Stomach smooth muscle (tissue), 2 donors: ENCODE measurements at regions not wholly inside any gene's neighbourhood (a gene's known extent, or its start where the extent isn't known, plus 50 kb on each side); places are given as distances from the start of the nearest gene placed in this dataset.

Experiments
- H3K27ac ChIP-seq: one replicate; pipeline ENCODE4 v1.7.0; 2013; ENCODE audit warnings: mild to moderate bottlenecking, low read length, inconsistent platforms
- H3K27me3 ChIP-seq, 2 donors: one replicate each; pipeline ENCODE4 v1.7.0; 2013; ENCODE audit warnings: low read length in 2 of 2; ENCODE audit not compliant: insufficient read depth in 2 of 2, control insufficient read depth in 1 of 2
- H3K36me3 ChIP-seq, 2 donors: one replicate each; pipeline ENCODE4 v1.7.0; 2013; ENCODE audit warnings: low read length in 2 of 2; ENCODE audit not compliant: control insufficient read depth in 2 of 2, insufficient read depth in 2 of 2
- H3K4me1 ChIP-seq: one replicate; pipeline ENCODE4 v1.7.0; 2013; ENCODE audit warnings: low read length; ENCODE audit not compliant: control insufficient read depth, insufficient read depth
- H3K4me3 ChIP-seq, 2 donors: one replicate each; pipeline ENCODE4 v1.7.0; 2013; ENCODE audit warnings: low read length in 2 of 2
- H3K9ac ChIP-seq, 2 donors: one replicate each; pipeline ENCODE4 v1.7.0; 2013; ENCODE audit warnings: low read length in 2 of 2, mild to moderate bottlenecking in 1 of 2
- H3K9me3 ChIP-seq, 2 donors: one replicate each; pipeline ENCODE4 v1.7.0; 2013; ENCODE audit warnings: low read length in 2 of 2; ENCODE audit not compliant: control insufficient read depth in 2 of 2
- donor health status: healthy.
- donor health status: Pancreatic carcinoma.

DNA sequence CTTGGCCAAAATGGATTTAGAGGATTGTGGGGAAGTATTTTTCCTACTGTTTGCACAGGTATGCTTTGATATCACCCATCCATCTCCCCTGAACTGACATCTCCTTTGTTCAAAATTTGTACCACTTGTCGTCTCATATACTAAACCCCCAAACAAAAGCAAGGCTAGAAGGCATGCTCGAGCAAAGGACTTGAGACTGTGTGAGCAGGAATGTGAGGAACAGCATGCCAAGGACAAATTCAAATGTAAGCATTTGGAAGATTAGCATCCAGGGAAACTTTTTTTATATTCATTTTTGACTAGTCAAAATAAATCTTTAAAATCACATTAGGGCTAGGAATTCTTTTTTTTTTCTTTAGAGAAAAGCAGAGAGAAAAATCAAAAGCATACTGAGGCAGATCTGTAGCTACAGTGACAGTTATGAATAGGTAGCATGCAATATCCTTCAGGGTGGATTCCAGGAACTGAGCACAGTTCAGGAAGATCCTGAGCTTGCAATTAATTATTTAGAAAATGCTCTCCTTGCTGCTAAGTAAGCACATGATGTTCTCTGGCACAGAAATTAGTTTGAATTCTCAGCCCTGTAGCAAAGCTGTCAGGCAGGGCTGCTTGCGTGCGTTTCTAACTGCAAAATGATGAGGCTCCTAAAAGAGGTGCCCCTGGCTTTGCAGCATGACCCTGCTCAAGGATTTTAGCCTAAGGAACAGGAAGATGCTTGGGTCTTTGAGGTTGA is 327.7 kb downstream of the LRIG3 start:
- H3K9me3 ChIP-seq: no peaks in the 10 kb centered on the region
- H3K27me3 ChIP-seq: no peaks in the 10 kb centered on the region
- H3K4me1 ChIP-seq: no peaks in the 10 kb centered on the region
- H3K4me3 ChIP-seq: no peak overlapping the region
- no peak overlapping the region for H3K27ac ChIP-seq
- H3K36me3 ChIP-seq: no peaks in the 10 kb centered on the region
- H3K9ac ChIP-seq: no peak overlapping the region

DNA sequence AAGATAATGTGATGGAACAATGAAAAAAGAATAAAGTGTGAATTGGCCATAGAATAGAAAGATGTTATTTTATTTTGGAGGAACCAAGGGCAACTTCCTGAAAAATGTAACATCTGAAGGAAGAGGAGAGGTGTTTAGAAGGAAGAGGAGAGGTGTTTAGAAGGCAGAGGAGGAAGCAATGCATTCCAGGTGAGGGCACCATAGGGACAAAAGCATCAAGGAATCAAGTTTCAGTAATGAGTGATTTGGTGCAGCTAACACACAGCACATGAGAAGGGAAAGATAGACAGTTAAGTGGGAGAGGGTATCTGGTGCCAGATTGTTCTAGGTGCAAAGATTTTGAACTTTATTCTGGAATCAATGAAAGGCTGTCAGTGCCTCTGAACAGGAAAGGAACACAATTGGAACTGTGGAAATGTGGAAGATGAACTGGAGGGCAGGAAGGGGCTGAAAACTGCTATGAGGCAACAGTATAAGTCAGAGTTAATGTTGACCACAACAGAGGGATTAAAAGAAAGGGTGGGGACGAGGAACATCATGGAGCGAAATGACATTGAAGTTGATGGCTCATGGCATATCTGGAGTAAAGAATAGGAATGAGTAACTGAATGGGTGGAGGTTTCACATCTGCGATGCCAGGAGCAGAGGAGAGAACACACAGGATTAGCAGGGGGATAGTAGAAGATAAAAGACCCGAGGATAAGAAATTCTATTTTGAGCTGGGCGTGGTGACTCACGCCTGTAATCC is 326.6 kb downstream of the LRIG3 start:
- H3K4me3 ChIP-seq: no peak overlapping the region
- no peaks in the 10 kb centered on the region for H3K4me1 ChIP-seq
- H3K36me3 ChIP-seq: no peaks in the 10 kb centered on the region
- H3K27ac ChIP-seq: no peak overlapping the region
- H3K27me3 ChIP-seq: no peaks in the 10 kb centered on the region
- H3K9me3 ChIP-seq: no peaks in the 10 kb centered on the region
- no peak overlapping the region for H3K9ac ChIP-seq

DNA sequence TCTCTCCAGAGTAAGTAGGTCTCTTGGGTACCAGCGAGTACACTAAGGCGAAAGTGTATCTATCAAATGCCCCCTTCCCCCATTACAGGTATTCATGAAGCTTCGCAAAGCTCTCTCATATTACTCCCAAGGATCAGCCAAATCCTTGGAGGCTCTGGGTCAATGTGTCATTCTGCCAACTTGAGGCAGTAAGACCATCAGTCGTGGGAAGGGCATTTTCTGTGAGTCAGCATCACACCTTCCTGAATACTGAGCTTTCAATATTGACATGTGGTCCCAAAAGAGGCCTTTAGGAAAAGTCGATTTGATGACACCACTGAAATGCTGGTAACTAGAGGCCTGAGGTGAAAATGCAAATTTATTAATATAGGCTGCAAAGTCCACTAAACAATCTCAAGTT is 323.9 kb downstream of the LRIG3 start:
- H3K36me3 ChIP-seq: no peaks in the 10 kb centered on the region
- H3K9ac ChIP-seq: no peak overlapping the region
- H3K27ac ChIP-seq: no peak overlapping the region
- no peaks in the 10 kb centered on the region for H3K27me3 ChIP-seq
- no peaks in the 10 kb centered on the region for H3K9me3 ChIP-seq
- no peaks in the 10 kb centered on the region for H3K4me1 ChIP-seq
- H3K4me3 ChIP-seq: no peak overlapping the region

DNA sequence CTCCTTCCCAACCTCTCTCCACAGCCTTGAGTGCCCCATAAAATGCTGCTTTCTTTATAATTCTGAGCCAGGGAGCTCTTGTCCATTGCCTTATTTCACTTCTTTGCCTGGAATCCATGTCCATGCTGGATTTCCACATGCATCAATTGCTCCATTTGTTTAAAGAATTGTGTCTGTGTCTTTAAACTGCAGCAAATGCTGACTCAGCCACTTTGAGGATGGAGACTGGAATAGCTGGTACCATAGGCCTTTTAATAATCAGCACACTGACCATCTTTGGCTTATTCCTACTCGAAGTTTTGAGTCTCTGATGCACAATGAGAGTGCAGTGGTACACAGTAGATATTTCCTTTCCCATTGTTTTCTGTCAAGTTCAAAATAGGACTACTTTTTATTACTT is 318.8 kb downstream of the LRIG3 start:
- Histone ChIP-seq H3K27ac (no peak overlapping the region), H3K4me1 (no peaks in the 10 kb centered on the region), H3K9me3 (no peaks in the 10 kb centered on the region), H3K36me3 (no peaks in the 10 kb centered on the region), H3K27me3 (no peaks in the 10 kb centered on the region), H3K9ac (no peak overlapping the region), H3K4me3 (no peak overlapping the region)

DNA sequence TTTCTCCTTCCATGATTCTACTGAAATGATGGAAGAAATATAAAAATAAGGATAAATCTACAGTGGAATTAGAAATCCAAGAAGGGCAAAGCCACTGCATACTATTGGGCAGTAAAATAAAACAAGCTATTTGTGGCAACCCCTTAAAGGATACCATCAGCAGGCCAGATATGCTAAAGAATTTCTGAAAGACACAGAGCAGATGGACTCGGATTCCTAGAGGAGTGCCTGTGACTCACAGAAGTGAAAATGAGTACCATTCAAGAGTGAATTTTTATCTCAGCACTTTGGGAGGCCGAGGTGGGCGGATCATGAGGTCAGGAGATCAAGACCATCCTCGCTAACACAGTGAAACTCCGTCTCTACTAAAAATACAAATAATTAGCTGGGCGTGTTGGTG is 318.1 kb downstream of the LRIG3 start:
- Histone ChIP-seq H3K4me1 (no peaks in the 10 kb centered on the region), H3K27me3 (no peaks in the 10 kb centered on the region), H3K9ac (no peak overlapping the region), H3K4me3 (no peak overlapping the region), H3K27ac (no peak overlapping the region), H3K9me3 (no peaks in the 10 kb centered on the region), H3K36me3 (no peaks in the 10 kb centered on the region)

DNA sequence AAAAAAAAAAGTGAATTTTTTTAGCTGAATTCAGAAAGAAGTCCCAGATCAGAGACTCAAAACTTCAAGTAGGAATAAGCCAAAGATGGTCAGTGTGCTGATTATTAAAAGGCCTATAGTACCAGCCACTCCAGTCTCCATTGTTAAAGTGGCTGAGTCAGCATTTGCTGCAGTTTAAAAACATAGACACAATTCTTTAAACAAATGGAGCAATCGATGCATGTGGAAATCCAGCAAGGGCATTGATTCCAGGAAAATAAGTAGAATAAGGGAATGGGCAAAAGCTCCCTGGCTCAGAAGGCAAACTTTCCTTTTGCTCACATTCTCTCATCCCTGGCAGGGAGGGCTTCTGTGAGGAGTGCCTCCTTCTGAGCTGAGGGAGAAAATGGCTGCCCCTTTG is 317.6 kb downstream of the LRIG3 start:
- H3K36me3 ChIP-seq: no peaks in the 10 kb centered on the region
- no peak overlapping the region for H3K27ac ChIP-seq
- H3K9me3 ChIP-seq: no peaks in the 10 kb centered on the region

DNA sequence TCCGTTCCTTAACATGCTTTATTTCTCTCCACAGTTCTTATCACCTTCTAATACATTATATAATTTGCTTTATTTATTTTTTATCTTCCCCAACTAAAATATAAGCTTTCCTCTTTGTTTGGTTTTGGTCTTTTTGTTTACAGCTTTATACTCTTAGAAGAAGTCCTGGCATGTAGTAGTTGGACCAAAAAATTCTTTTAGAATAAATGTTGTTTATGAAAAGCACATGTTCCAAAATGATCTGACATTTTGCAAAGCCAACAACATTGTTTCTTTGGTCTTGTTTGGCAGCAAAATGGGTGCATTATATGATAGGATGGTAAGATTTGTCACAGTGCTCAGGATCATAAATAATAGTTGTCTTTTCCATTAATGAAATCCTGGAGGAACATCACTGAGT is 312.5 kb downstream of the LRIG3 start:
- H3K4me3 ChIP-seq: no peak overlapping the region
- H3K9me3 ChIP-seq: no peaks in the 10 kb centered on the region
- H3K9ac ChIP-seq: no peak overlapping the region
- H3K4me1 ChIP-seq: no peaks in the 10 kb centered on the region
- no peak overlapping the region for H3K27ac ChIP-seq
- no peaks in the 10 kb centered on the region for H3K36me3 ChIP-seq
- no peaks in the 10 kb centered on the region for H3K27me3 ChIP-seq

More for the DNA sequence above, 317.6 kb downstream of the LRIG3 start:
- no peak overlapping the region for H3K9ac ChIP-seq
- H3K27me3 ChIP-seq: no peaks in the 10 kb centered on the region
- no peak overlapping the region for H3K4me3 ChIP-seq
- no peaks in the 10 kb centered on the region for H3K4me1 ChIP-seq

DNA sequence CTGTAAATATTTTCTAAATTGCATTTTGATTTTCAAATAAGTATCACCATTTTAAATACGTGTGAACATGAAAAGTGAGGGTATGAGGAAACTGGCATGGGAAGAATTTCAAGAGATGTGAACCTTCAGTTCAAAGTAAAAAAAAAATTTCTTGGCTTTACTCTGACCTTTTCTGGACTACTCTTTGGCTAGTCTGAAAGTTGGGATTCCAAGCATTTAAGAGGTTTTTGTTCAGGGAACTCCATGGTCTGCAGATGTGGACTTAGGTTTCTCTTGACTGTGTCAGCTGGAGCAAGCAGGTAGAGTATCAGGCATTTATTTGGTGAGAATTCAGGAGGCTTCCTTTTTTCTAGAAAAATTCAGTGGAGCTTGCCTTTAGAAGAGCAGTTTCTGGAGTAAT is 311.6 kb downstream of the LRIG3 start:
- Histone ChIP-seq H3K27ac (no peak overlapping the region), H3K9me3 (no peaks in the 10 kb centered on the region), H3K4me1 (no peaks in the 10 kb centered on the region), H3K9ac (no peak overlapping the region), H3K36me3 (no peaks in the 10 kb centered on the region), H3K4me3 (no peak overlapping the region), H3K27me3 (no peaks in the 10 kb centered on the region)

DNA sequence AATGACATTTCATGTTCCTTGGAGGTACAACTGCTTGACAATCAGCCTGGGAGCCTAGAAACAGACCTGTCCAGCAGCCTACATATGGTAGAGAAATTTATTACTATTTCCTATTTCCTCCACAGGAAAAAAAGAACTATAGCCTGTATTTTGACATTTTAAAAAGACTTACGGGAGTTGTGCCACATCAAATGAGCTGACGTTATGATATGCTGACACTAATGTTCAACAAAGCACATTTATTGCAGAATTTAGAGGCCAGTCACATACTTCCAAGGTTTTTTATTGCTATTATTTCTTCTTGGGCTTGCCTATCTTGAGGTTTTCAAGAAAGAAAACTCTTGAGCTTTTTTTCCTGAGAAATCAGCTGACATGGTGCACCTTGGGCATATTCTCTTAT is 305.3 kb downstream of the LRIG3 start:
- H3K4me3 ChIP-seq: no peak overlapping the region
- no peaks in the 10 kb centered on the region for H3K4me1 ChIP-seq
- H3K27ac ChIP-seq: no peak overlapping the region
- no peaks in the 10 kb centered on the region for H3K9me3 ChIP-seq
- no peaks in the 10 kb centered on the region for H3K27me3 ChIP-seq
- no peaks in the 10 kb centered on the region for H3K36me3 ChIP-seq
- H3K9ac ChIP-seq: no peak overlapping the region

DNA sequence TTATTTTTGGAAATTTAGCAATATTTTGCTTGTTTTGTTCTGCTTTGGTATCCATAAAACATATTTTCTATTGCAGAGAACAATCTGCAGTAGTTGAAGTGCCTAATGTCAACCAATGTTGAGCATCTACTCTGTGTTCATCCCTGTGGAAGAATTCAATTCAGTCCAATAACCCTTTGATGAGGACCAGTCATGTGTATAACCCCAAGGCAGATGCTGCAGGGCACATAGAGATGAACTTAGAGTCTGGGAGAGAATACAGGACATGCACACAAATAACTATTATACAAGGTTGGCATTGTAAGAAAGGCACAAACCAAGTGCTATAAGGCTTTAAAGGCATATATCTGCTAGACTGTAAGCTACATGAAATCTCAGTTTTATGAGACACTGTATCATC is 304.7 kb downstream of the LRIG3 start:
- no peak overlapping the region for H3K9ac ChIP-seq
- H3K27me3 ChIP-seq: no peaks in the 10 kb centered on the region
- no peak overlapping the region for H3K27ac ChIP-seq
- H3K9me3 ChIP-seq: no peaks in the 10 kb centered on the region
- H3K4me1 ChIP-seq: no peaks in the 10 kb centered on the region
- no peak overlapping the region for H3K4me3 ChIP-seq
- no peaks in the 10 kb centered on the region for H3K36me3 ChIP-seq

DNA sequence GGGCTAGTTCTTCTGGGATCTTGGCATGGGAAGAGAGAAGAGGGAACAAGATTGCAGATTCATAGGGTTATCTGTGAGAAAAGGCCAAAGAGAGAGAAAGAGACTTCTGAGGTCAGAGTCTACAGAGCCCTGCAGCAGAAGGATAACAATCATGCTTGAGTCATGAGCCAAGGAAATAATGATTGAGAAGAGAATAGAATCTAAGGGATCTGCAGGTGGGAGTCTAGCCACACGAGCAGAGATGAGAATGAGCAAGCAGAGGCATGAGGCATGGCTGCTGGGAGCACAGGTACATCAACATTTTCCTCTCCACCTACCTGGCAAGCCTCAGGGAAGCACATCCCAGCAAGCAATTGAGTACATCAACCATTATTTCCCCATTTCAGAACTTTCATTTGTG is 303.7 kb downstream of the LRIG3 start:
- no peak overlapping the region for H3K27ac ChIP-seq
- no peak overlapping the region for H3K4me3 ChIP-seq
- no peaks in the 10 kb centered on the region for H3K9me3 ChIP-seq
- no peaks in the 10 kb centered on the region for H3K4me1 ChIP-seq
- no peaks in the 10 kb centered on the region for H3K36me3 ChIP-seq
- no peaks in the 10 kb centered on the region for H3K27me3 ChIP-seq
- H3K9ac ChIP-seq: no peak overlapping the region
